ENCODE measurements at regions not wholly inside any gene's neighbourhood (a gene's known extent, or its start where the extent isn't known, plus 50 kb on each side); places are given as distances from the start of the nearest gene placed in this dataset.

- TF ChIP-seq POLR2AphosphoS5 (IDR thresholded peaks at IDR 0.05): no peak
- TF ChIP-seq RAD21 (conservative IDR thresholded peaks at IDR 0.05): no peak
- TF ChIP-seq REST (IDR thresholded peaks at IDR 0.05; ENCODE audit: borderline replicate concordance): no peak
- TF ChIP-seq CTCF (IDR thresholded peaks at IDR 0.05; ENCODE audit: poor library complexity, severe bottlenecking): no peak
- TF ChIP-seq SMC3 (conservative IDR thresholded peaks at IDR 0.05; ENCODE audit: poor library complexity): no peak
- no peak for TF ChIP-seq EP300 (conservative IDR thresholded peaks at IDR 0.05; ENCODE audit: poor library complexity, severe bottlenecking)
- TF ChIP-seq TAF1 (IDR thresholded peaks at IDR 0.05; ENCODE audit: low read depth): no peak
- TF ChIP-seq MXI1 (conservative IDR thresholded peaks at IDR 0.05; ENCODE audit: poor library complexity, severe bottlenecking): no peak
Observed at GRCh38 chr21:24339406-24339805, 1267.9 kb downstream of the MRPL39 start.

GRCh38 chr21:24336491-24336890 is 1270.8 kb downstream of the MRPL39 start:
- Histone ChIP-seq H3K27ac (ENCODE audit: low read length) (no peak overlapping the region), H3K27me3 (ENCODE audit: insufficient read depth, low read depth, low read length) (no peaks in the 10 kb centered on the region), H3K36me3 (ENCODE audit: insufficient read depth, low read length) (no peaks in the 10 kb centered on the region), H3K79me2 (replicated peaks; ENCODE audit: insufficient read depth, low read length) (no peaks in the 10 kb centered on the region), H3K4me3 (ENCODE audit: low read length) (no peak overlapping the region), H3F3A (ENCODE audit: insufficient read depth, low read length, poor library complexity, severe bottlenecking) (no peaks in the 10 kb centered on the region), H3K4me2 (ENCODE audit: low read length) (no peak overlapping the region), H4K20me1 (ENCODE audit: insufficient read depth) (no peaks in the 10 kb centered on the region), H2AFZ (ENCODE audit: low read depth, low read length) (no peak overlapping the region), H3K9me2 (ENCODE audit: insufficient read depth, low read length) (no peaks in the 10 kb centered on the region), H3K9me3 (ENCODE audit: low read length) (no peaks in the 10 kb centered on the region), H3K9ac (ENCODE audit: low read length) (no peak overlapping the region)
- no peak for TF ChIP-seq REST (IDR thresholded peaks at IDR 0.05; ENCODE audit: borderline replicate concordance)
- no peak for TF ChIP-seq SMC3 (conservative IDR thresholded peaks at IDR 0.05; ENCODE audit: poor library complexity)
- no peak for TF ChIP-seq EP300 (conservative IDR thresholded peaks at IDR 0.05; ENCODE audit: poor library complexity, severe bottlenecking)
- no peak for TF ChIP-seq MXI1 (conservative IDR thresholded peaks at IDR 0.05; ENCODE audit: poor library complexity, severe bottlenecking)
- TF ChIP-seq TAF1 (IDR thresholded peaks at IDR 0.05; ENCODE audit: low read depth): no peak
- no peak for TF ChIP-seq CTCF (IDR thresholded peaks at IDR 0.05; ENCODE audit: poor library complexity, severe bottlenecking)
- TF ChIP-seq POLR2AphosphoS5 (IDR thresholded peaks at IDR 0.05): no peak
- no peak for TF ChIP-seq RAD21 (conservative IDR thresholded peaks at IDR 0.05)
- no peak for TF ChIP-seq EZH2 (IDR thresholded peaks at IDR 0.05; ENCODE audit: borderline replicate concordance, insufficient read depth, low read length, poor library complexity, severe bottlenecking)

More at GRCh38 chr21:24339406-24339805, 1267.9 kb downstream of the MRPL39 start:
- no peaks in the 10 kb centered on the region for H3K36me3 ChIP-seq (ENCODE audit: insufficient read depth, low read length)
- no peaks in the 10 kb centered on the region for H3K27me3 ChIP-seq (ENCODE audit: insufficient read depth, low read depth, low read length)
- H3K4me3 ChIP-seq (ENCODE audit: low read length): no peak overlapping the region
- no peaks in the 10 kb centered on the region for H3K79me2 ChIP-seq (replicated peaks; ENCODE audit: insufficient read depth, low read length)
- H4K20me1 ChIP-seq (ENCODE audit: insufficient read depth): no peaks in the 10 kb centered on the region
- H3K9me2 ChIP-seq (ENCODE audit: insufficient read depth, low read length): no peaks in the 10 kb centered on the region
- H3K4me2 ChIP-seq (ENCODE audit: low read length): no peak overlapping the region
- no peaks in the 10 kb centered on the region for H3F3A ChIP-seq (ENCODE audit: insufficient read depth, low read length, poor library complexity, severe bottlenecking)
- H3K27ac ChIP-seq (ENCODE audit: low read length): no peak overlapping the region
- no peak overlapping the region for H2AFZ ChIP-seq (ENCODE audit: low read depth, low read length)
- no peaks in the 10 kb centered on the region for H3K9me3 ChIP-seq (ENCODE audit: low read length)
- no peak overlapping the region for H3K9ac ChIP-seq (ENCODE audit: low read length)

Measured in neural cell (in vitro differentiated cells).